Prostate gland (tissue), 2 donors: ENCODE measurements at regions not wholly inside any gene's neighbourhood (a gene's known extent, or its start where the extent isn't known, plus 50 kb on each side); places are given as distances from the start of the nearest gene placed in this dataset.
"Not testable (repeated sequence)": the region's sequence is repeated elsewhere in the genome, so short reads cannot be mapped to it uniquely, and the experiment has no call there.

Source experiments
- DNase-seq: peaks from one replicate; pipeline ENCODE4 v3.0.0-alpha.2; 2019; ENCODE audit warnings: low spot score
- H3K27ac ChIP-seq, 2 donors: fragments of 200-600 bp; sonication (generic); 2 replicates each; pipeline ENCODE4 v1.5.1; 2017 to 2019
- H3K27me3 ChIP-seq: fragments of 200-600 bp; sonication (generic); replicated peaks from 2 replicates; pipeline ENCODE4 v1.5.1; 2019; ENCODE audit not compliant: insufficient read depth
- H3K36me3 ChIP-seq, 2 donors: fragments of 200-600 bp; sonication (generic); 1 replicate in 1 of 2; 2 replicates in 1 of 2; pipeline versions ENCODE4 v1.5.1 to v1.8.1; 2017 to 2019
- H3K4me1 ChIP-seq: fragments of 200-600 bp; sonication (generic); replicated peaks from 2 replicates; pipeline ENCODE4 v1.5.1; 2019
- H3K4me3 ChIP-seq, 2 donors: fragments of 200-600 bp; sonication (generic); 2 replicates each; pipeline ENCODE4 v1.5.1; 2017 to 2019
- H3K9me3 ChIP-seq: fragments of 200-600 bp; sonication (generic); 2 replicates; pipeline ENCODE4 v1.5.1; 2017
- CTCF ChIP-seq, 4 experiments: fragments of 200-600 bp in 2 of 4; fragments of 450-650 bp in 2 of 4; sonication (generic) in 2 of 4; IDR thresholded peaks; 1 replicate in 3 of 4; 2 replicates in 1 of 4; pipeline ENCODE4 v1.5.1; 2016 to 2019; ENCODE audit warnings: antibody characterized with exemption in 4 of 4, mild to moderate bottlenecking in 2 of 4, moderate library complexity in 2 of 4
- WGBS: methylation state at CpG from one replicate; pipeline ENCODE4 v1.1.5; 2018; 5-methylcytosine and 5-hydroxymethylcytosine counted together
- intact Hi-C: fragments of 100-400 bp; cut with DNase I; formaldehyde crosslinking; loops from one replicate; pipeline ENCODE4 v1.14.2; 2022

- H3K27ac ChIP-seq, H3K9me3 ChIP-seq, intact Hi-C loops, H3K4me1 ChIP-seq, H3K27me3 ChIP-seq, H3K36me3 ChIP-seq: not testable (repeated sequence)
- peak overlapping the region; percentile 6 to 22 for H3K4me3 ChIP-seq
- 71% methylated on average over 8 of the region's 48 CpGs for WGBS
- peak; percentile 67 to 74 (median 72) for TF ChIP-seq CTCF (IDR thresholded peaks at IDR 0.05)
- DNase-seq: peak; percentile 24
Measured at GRCh38 chr11:71638801-71639519, 56.3 kb upstream of the KRTAP5-11 start.

- intact Hi-C loops, H3K27me3 ChIP-seq: not testable (repeated sequence)
- 2% methylated on average over 18 of the region's 32 CpGs for WGBS
Measured at GRCh38 chr11:71639520-71639849, 56.8 kb upstream of the KRTAP5-11 start.

GRCh38 chr11:71639916-71640315, 57.2 kb upstream of the KRTAP5-11 start:
- H3K4me3 ChIP-seq, DNase-seq, H3K9me3 ChIP-seq, H3K27me3 ChIP-seq, H3K27ac ChIP-seq, intact Hi-C loops, H3K36me3 ChIP-seq, H3K4me1 ChIP-seq: not testable (repeated sequence)
- 5% methylated on average over 12 of the region's 19 CpGs for WGBS

More at GRCh38 chr11:71639520-71639849, 56.8 kb upstream of the KRTAP5-11 start:
- not testable (repeated sequence) for DNase-seq, H3K36me3 ChIP-seq, H3K27ac ChIP-seq, H3K4me1 ChIP-seq, H3K9me3 ChIP-seq
- peak overlapping the region; percentile 6 to 22 for H3K4me3 ChIP-seq

GRCh38 chr11:71647078-71647477, 64.4 kb upstream of the KRTAP5-11 start:
- H3K9me3 ChIP-seq, intact Hi-C loops, H3K27me3 ChIP-seq, H3K36me3 ChIP-seq, H3K4me1 ChIP-seq, DNase-seq, H3K27ac ChIP-seq, H3K4me3 ChIP-seq: not testable (repeated sequence)
- WGBS: 71% methylated on average over 5 of the region's 5 CpGs

- 96% methylated on average over 5 of the region's 5 CpGs for WGBS
- H3K4me1 ChIP-seq, H3K27me3 ChIP-seq, intact Hi-C loops, H3K27ac ChIP-seq, H3K36me3 ChIP-seq, H3K9me3 ChIP-seq, DNase-seq, H3K4me3 ChIP-seq: not testable (repeated sequence)
Measured at GRCh38 chr11:71652998-71653397, 70.3 kb upstream of the KRTAP5-11 start.

GRCh38 chr11:71654423-71654822, 71.7 kb upstream of the KRTAP5-11 start:
- DNase-seq, intact Hi-C loops, H3K4me3 ChIP-seq, H3K36me3 ChIP-seq, H3K9me3 ChIP-seq, H3K27ac ChIP-seq, H3K27me3 ChIP-seq, H3K4me1 ChIP-seq: not testable (repeated sequence)
- 99% methylated on average over 3 of the region's 3 CpGs for WGBS

- H3K9me3 ChIP-seq, DNase-seq, H3K27me3 ChIP-seq, H3K36me3 ChIP-seq, intact Hi-C loops, H3K27ac ChIP-seq, H3K4me1 ChIP-seq, H3K4me3 ChIP-seq: not testable (repeated sequence)
- 50% methylated on average over 7 of the region's 7 CpGs for WGBS
Measured at GRCh38 chr11:71655041-71655440, 72.4 kb upstream of the KRTAP5-11 start.

- intact Hi-C loops: not testable (repeated sequence)
Measured at GRCh38 chr11:71656513-71656912, 73.8 kb upstream of the KRTAP5-11 start.

GRCh38 chr11:71664941-71665340, 82.3 kb upstream of the KRTAP5-11 start:
- H3K27me3 ChIP-seq, intact Hi-C loops: not testable (repeated sequence)
- WGBS: 30% methylated on average over 2 of the region's 3 CpGs

More at GRCh38 chr11:71656513-71656912, 73.8 kb upstream of the KRTAP5-11 start:
- 36% methylated on average over 5 of the region's 5 CpGs for WGBS
- not testable (repeated sequence) for DNase-seq, H3K27me3 ChIP-seq, H3K27ac ChIP-seq, H3K4me1 ChIP-seq, H3K36me3 ChIP-seq, H3K4me3 ChIP-seq, H3K9me3 ChIP-seq

GRCh38 chr11:71698110-71698509, 115.4 kb upstream of the KRTAP5-11 start:
- DNase-seq, intact Hi-C loops, H3K4me1 ChIP-seq, H3K9me3 ChIP-seq, H3K27me3 ChIP-seq, H3K36me3 ChIP-seq, H3K4me3 ChIP-seq, H3K27ac ChIP-seq: not testable (repeated sequence)

More at GRCh38 chr11:71664941-71665340, 82.3 kb upstream of the KRTAP5-11 start:
- not testable (repeated sequence) for DNase-seq, H3K4me1 ChIP-seq, H3K9me3 ChIP-seq, H3K27ac ChIP-seq, H3K36me3 ChIP-seq, H3K4me3 ChIP-seq
